ENCODE measurements at regions not wholly inside any gene's neighbourhood (a gene's known extent, or its start where the extent isn't known, plus 50 kb on each side); places are given as distances from the start of the nearest gene placed in this dataset.
"Not testable (repeated sequence)": the region's sequence is repeated elsewhere in the genome, so short reads cannot be mapped to it uniquely, and the experiment has no call there.

- dilution Hi-C loops (cut with MboI; ENCODE audit: extremely low pct_ligation_motif_present, low sequenced_read_pairs) = no loop called here
Observed at GRCh38 chr3:35263477-35263876, 375.8 kb upstream of the ARPP21 start.

GRCh38 chr3:35266065-35266464 lies 373.3 kb upstream of the ARPP21 start:
- H3K36me3 ChIP-seq (ENCODE audit: control insufficient read depth in 2 of 2, extremely low read depth in 1 of 2, insufficient read depth in 2 of 2, low read length in 2 of 2); dilution Hi-C loops (cut with MboI; ENCODE audit: extremely low pct_ligation_motif_present, low sequenced_read_pairs): not testable (repeated sequence)

More at GRCh38 chr3:35263477-35263876, 375.8 kb upstream of the ARPP21 start:
- H3K9me3 ChIP-seq (ENCODE audit: control insufficient read depth, low read depth, low read length) = no peaks in the 10 kb centered on the region
- TF ChIP-seq CTCF (optimal IDR thresholded peaks at IDR 0.05 in 1 of 3, IDR thresholded peaks at IDR 0.05 in 1 of 3, conservative IDR thresholded peaks at IDR 0.05 in 1 of 3; ENCODE audit: extremely low read depth in 1 of 3, insufficient read depth in 2 of 3, low read length in 3 of 3) (no peak), EZH2 (IDR thresholded peaks at IDR 0.05; ENCODE audit: low read length) (no peak)
- H3K27me3 ChIP-seq (ENCODE audit: control insufficient read depth, extremely low read depth, insufficient read depth, low read length) = no peaks in the 10 kb centered on the region
- H3K9me1 ChIP-seq (ENCODE audit: control insufficient read depth, extremely low read depth, insufficient read depth, low read length) = no peaks in the 10 kb centered on the region
- no peak overlapping the region for H3K4me2 ChIP-seq (ENCODE audit: control insufficient read depth, extremely low read depth, insufficient read depth, low read depth, low read length)
- H3K4me1 ChIP-seq (ENCODE audit: control insufficient read depth, extremely low read depth, insufficient read depth, low read length) = no peaks in the 10 kb centered on the region
- no peak overlapping the region for H3K27ac ChIP-seq (ENCODE audit: control insufficient read depth, insufficient read depth, low read length)
- FAIRE-seq (no peak), DNase-seq (ENCODE audit: low read depth, low spot score) (no peak)
- no peak overlapping the region for H2AFZ ChIP-seq (ENCODE audit: control insufficient read depth, low read length)
- H3K9ac ChIP-seq (ENCODE audit: control insufficient read depth, extremely low read depth, insufficient read depth, low read length) = no peak overlapping the region
- no peaks in the 10 kb centered on the region for H4K20me1 ChIP-seq (ENCODE audit: control insufficient read depth, extremely low read depth, insufficient read depth, low read length)
- H3K79me2 ChIP-seq (ENCODE audit: control insufficient read depth, insufficient read depth, low read length) = no peaks in the 10 kb centered on the region
- H3K4me3 ChIP-seq (ENCODE audit: control insufficient read depth in 2 of 3, extremely low read depth in 1 of 3, insufficient read depth in 2 of 3, low read depth in 1 of 3, low read length in 3 of 3) = no peak overlapping the region
- H3K36me3 ChIP-seq (ENCODE audit: control insufficient read depth in 2 of 2, extremely low read depth in 1 of 2, insufficient read depth in 2 of 2, low read length in 2 of 2) = no peaks in the 10 kb centered on the region

GRCh38 chr3:35275768-35276167 lies 363.6 kb upstream of the ARPP21 start:
- no peak for FAIRE-seq
- H2AFZ ChIP-seq (ENCODE audit: control insufficient read depth, low read length) = no peak overlapping the region

More at GRCh38 chr3:35266065-35266464, 373.3 kb upstream of the ARPP21 start:
- not testable (repeated sequence) for H3K9me3 ChIP-seq (ENCODE audit: control insufficient read depth, low read depth, low read length); H3K9ac ChIP-seq (ENCODE audit: control insufficient read depth, extremely low read depth, insufficient read depth, low read length); H4K20me1 ChIP-seq (ENCODE audit: control insufficient read depth, extremely low read depth, insufficient read depth, low read length); H3K27ac ChIP-seq (ENCODE audit: control insufficient read depth, insufficient read depth, low read length); H3K4me3 ChIP-seq (ENCODE audit: control insufficient read depth in 2 of 3, extremely low read depth in 1 of 3, insufficient read depth in 2 of 3, low read depth in 1 of 3, low read length in 3 of 3); H3K4me1 ChIP-seq (ENCODE audit: control insufficient read depth, extremely low read depth, insufficient read depth, low read length); H3K27me3 ChIP-seq (ENCODE audit: control insufficient read depth, extremely low read depth, insufficient read depth, low read length); FAIRE-seq; H3K9me1 ChIP-seq (ENCODE audit: control insufficient read depth, extremely low read depth, insufficient read depth, low read length); H3K4me2 ChIP-seq (ENCODE audit: control insufficient read depth, extremely low read depth, insufficient read depth, low read depth, low read length); H3K79me2 ChIP-seq (ENCODE audit: control insufficient read depth, insufficient read depth, low read length); H2AFZ ChIP-seq (ENCODE audit: control insufficient read depth, low read length); DNase-seq (ENCODE audit: low read depth, low spot score)

More at GRCh38 chr3:35275768-35276167, 363.6 kb upstream of the ARPP21 start:
- no peak for TF ChIP-seq EZH2 (IDR thresholded peaks at IDR 0.05; ENCODE audit: low read length)
- no peak for TF ChIP-seq CTCF (optimal IDR thresholded peaks at IDR 0.05 in 1 of 3, IDR thresholded peaks at IDR 0.05 in 1 of 3, conservative IDR thresholded peaks at IDR 0.05 in 1 of 3; ENCODE audit: extremely low read depth in 1 of 3, insufficient read depth in 2 of 3, low read length in 3 of 3)
- Histone ChIP-seq H3K9me1 (ENCODE audit: control insufficient read depth, extremely low read depth, insufficient read depth, low read length) (no peaks in the 10 kb centered on the region), H3K4me2 (ENCODE audit: control insufficient read depth, extremely low read depth, insufficient read depth, low read depth, low read length) (no peak overlapping the region), H3K27me3 (ENCODE audit: control insufficient read depth, extremely low read depth, insufficient read depth, low read length) (no peaks in the 10 kb centered on the region), H3K27ac (ENCODE audit: control insufficient read depth, insufficient read depth, low read length) (no peak overlapping the region), H3K9me3 (ENCODE audit: control insufficient read depth, low read depth, low read length) (no peaks in the 10 kb centered on the region), H3K4me1 (ENCODE audit: control insufficient read depth, extremely low read depth, insufficient read depth, low read length) (no peaks in the 10 kb centered on the region), H3K4me3 (ENCODE audit: control insufficient read depth in 2 of 3, extremely low read depth in 1 of 3, insufficient read depth in 2 of 3, low read depth in 1 of 3, low read length in 3 of 3) (no peak overlapping the region), H3K36me3 (ENCODE audit: control insufficient read depth in 2 of 2, extremely low read depth in 1 of 2, insufficient read depth in 2 of 2, low read length in 2 of 2) (no peaks in the 10 kb centered on the region), H4K20me1 (ENCODE audit: control insufficient read depth, extremely low read depth, insufficient read depth, low read length) (no peaks in the 10 kb centered on the region), H3K9ac (ENCODE audit: control insufficient read depth, extremely low read depth, insufficient read depth, low read length) (no peak overlapping the region), H3K79me2 (ENCODE audit: control insufficient read depth, insufficient read depth, low read length) (no peaks in the 10 kb centered on the region)
- DNase-seq (ENCODE audit: low read depth, low spot score) = no peak
- dilution Hi-C loops (cut with MboI; ENCODE audit: extremely low pct_ligation_motif_present, low sequenced_read_pairs) = no loop called here

Data from keratinocyte (primary cell).